ENCODE measurements at regions not wholly inside any gene's neighbourhood (a gene's known extent, or its start where the extent isn't known, plus 50 kb on each side); places are given as distances from the start of the nearest gene placed in this dataset.

- DNase-seq: no peak
- Histone ChIP-seq H3K27ac (no peak overlapping the region), H3K4me1 (no peaks in the 10 kb centered on the region), H3K27me3 (no peaks in the 10 kb centered on the region), H3K4me3 (no peak overlapping the region), H3K9me3 (no peaks in the 10 kb centered on the region), H3K36me3 (no peaks in the 10 kb centered on the region)
- intact Hi-C loops (cut with DNase I; ENCODE audit: low total_unique reads): no loop called here
- TF ChIP-seq POLR2A (IDR thresholded peaks at IDR 0.05) (no peak), CTCF (IDR thresholded peaks at IDR 0.05) (no peak)
Measured at GRCh38 chr1:244758708-244759107, 76.8 kb upstream of the COX20 start.

GRCh38 chr1:244759158-244759557 is 76.3 kb upstream of the COX20 start:
- no peak overlapping the region for H3K27ac ChIP-seq
- H3K36me3 ChIP-seq: no peaks in the 10 kb centered on the region
- no peak overlapping the region for H3K4me3 ChIP-seq
- TF ChIP-seq CTCF (IDR thresholded peaks at IDR 0.05): no peak
- no peak for TF ChIP-seq POLR2A (IDR thresholded peaks at IDR 0.05)
- H3K9me3 ChIP-seq: no peaks in the 10 kb centered on the region
- no peaks in the 10 kb centered on the region for H3K27me3 ChIP-seq
- DNase-seq: no peak
- intact Hi-C loops (cut with DNase I; ENCODE audit: low total_unique reads): no loop called here
- H3K4me1 ChIP-seq: no peaks in the 10 kb centered on the region

GRCh38 chr1:244760471-244760870 is 75.0 kb upstream of the COX20 start:
- no peaks in the 10 kb centered on the region for H3K27me3 ChIP-seq
- intact Hi-C loops (cut with DNase I; ENCODE audit: low total_unique reads): no loop called here
- H3K27ac ChIP-seq: no peak overlapping the region
- DNase-seq: no peak
- TF ChIP-seq POLR2A (IDR thresholded peaks at IDR 0.05) (no peak), CTCF (IDR thresholded peaks at IDR 0.05) (no peak)
- H3K9me3 ChIP-seq: no peaks in the 10 kb centered on the region
- no peaks in the 10 kb centered on the region for H3K36me3 ChIP-seq
- no peaks in the 10 kb centered on the region for H3K4me1 ChIP-seq
- H3K4me3 ChIP-seq: no peak overlapping the region

GRCh38 chr1:244761279-244761678 is 74.2 kb upstream of the COX20 start:
- DNase-seq: no peak

GRCh38 chr1:244762629-244763028 is 72.8 kb upstream of the COX20 start:
- H3K36me3 ChIP-seq: no peaks in the 10 kb centered on the region
- H3K27me3 ChIP-seq: no peaks in the 10 kb centered on the region
- TF ChIP-seq POLR2A (IDR thresholded peaks at IDR 0.05): no peak
- no peak for TF ChIP-seq CTCF (IDR thresholded peaks at IDR 0.05)
- no peak overlapping the region for H3K27ac ChIP-seq
- no peak overlapping the region for H3K4me3 ChIP-seq
- intact Hi-C loops (cut with DNase I; ENCODE audit: low total_unique reads): no loop called here
- no peaks in the 10 kb centered on the region for H3K9me3 ChIP-seq
- H3K4me1 ChIP-seq: no peaks in the 10 kb centered on the region
- no peak for DNase-seq

More at GRCh38 chr1:244761279-244761678, 74.2 kb upstream of the COX20 start:
- no peaks in the 10 kb centered on the region for H3K27me3 ChIP-seq
- intact Hi-C loops (cut with DNase I; ENCODE audit: low total_unique reads): no loop called here
- H3K9me3 ChIP-seq: no peaks in the 10 kb centered on the region
- no peaks in the 10 kb centered on the region for H3K36me3 ChIP-seq
- TF ChIP-seq POLR2A (IDR thresholded peaks at IDR 0.05) (no peak), CTCF (IDR thresholded peaks at IDR 0.05) (no peak)
- H3K27ac ChIP-seq: no peak overlapping the region
- no peak overlapping the region for H3K4me3 ChIP-seq
- H3K4me1 ChIP-seq: no peaks in the 10 kb centered on the region
